HG02678 (cell line): ENCODE measurements at regions not wholly inside any gene's neighbourhood (a gene's known extent, or its start where the extent isn't known, plus 50 kb on each side); places are given as distances from the start of the nearest gene placed in this dataset.

Experiments
- ATAC-seq: cut with Tn5 transposase; IDR thresholded peaks from one replicate; pipeline ENCODE4 v1.9.1; 2021; ENCODE audit warnings: mild to moderate bottlenecking, moderate library complexity; ENCODE audit not compliant: unreplicated experiment

DNA sequence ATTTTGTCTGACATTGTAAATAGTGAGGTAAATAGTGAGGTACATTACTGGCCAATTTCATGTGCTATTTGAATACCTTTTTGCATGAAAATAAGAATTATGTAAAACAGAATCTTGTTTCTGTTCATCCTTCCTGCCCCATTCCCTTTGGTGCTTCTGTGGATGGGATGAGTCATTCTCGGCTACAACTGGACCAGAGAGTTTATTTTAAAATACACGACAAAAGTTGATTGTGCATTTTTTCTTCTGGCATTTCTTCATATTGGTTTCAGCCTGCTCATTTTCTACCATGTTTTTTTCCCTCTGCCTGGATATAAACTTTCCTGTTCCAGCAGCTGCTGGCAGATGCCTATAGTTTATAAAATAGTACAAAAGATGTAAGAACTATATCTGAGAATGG lies 107.5 kb downstream of the CYSLTR2 start:
- no peak for ATAC-seq

DNA sequence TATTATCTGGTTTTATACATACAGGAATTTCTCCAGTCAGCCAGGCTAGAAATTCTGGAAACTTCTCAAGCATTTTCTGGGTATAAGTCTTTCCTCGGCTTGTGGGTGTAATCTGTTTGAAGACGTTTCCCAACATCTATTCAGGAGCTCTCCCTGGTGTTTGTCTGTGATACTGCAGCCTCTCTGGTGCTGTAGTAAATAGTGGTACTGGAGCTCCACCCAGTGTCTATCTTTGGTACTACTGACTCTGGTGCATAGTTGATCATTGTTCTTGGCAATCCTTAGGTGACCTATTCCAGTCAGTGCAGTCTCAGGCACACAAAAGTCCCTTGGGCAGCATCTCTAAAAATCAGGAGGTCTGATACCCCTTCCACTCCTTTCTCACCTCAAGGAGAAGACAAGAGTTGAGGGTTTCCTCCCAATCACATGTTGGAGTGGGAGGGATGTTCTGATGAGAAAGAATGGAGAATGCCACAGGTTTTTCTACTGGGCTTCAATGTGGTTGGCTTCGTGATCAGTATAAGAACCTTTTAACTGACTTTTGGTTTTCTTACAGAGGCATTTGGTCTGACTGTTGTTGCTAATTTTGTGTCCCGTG lies 115.5 kb downstream of the CYSLTR2 start:
- peak; percentile 94 for ATAC-seq

GRCh38 chr13:48770372-48770771 lies 116.6 kb downstream of the CYSLTR2 start:
- ATAC-seq: no peak

GRCh38 chr13:48772908-48773307 lies 119.2 kb downstream of the CYSLTR2 start:
- no peak for ATAC-seq

DNA sequence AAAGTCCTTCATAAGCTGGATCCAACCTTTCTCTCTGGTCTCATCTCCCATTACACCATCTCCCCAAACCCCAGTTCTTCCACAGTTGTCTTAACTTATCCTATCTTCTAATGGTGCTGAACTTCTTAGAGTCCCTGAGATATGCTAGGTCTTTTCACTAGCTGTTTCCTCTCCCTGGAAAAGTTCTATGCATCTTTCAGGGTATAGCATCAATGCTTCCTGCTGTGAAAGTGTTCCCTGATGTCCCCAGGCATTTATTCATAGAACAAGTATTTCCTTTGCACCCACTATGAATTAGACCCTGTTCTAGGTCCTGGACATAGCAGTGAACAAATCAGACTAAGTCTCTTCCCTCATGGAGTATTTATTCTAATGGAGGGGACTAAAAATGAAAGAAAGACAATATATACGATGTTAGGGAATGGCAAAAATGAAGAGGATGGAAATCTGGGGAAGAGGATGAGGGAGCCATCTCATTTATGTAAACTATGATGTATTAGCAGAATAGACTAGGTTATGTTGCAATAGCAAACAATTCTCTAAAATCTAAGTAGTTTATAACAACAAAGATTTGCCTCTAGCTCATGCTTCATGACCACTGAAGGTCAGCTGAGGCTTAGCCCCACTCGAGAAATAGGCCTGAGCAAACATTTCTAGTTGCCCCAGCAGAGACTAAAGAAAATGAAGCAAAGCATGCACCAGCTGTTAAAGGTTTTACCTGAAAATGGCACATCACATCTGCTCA lies 120.0 kb downstream of the CYSLTR2 start:
- no peak for ATAC-seq

DNA sequence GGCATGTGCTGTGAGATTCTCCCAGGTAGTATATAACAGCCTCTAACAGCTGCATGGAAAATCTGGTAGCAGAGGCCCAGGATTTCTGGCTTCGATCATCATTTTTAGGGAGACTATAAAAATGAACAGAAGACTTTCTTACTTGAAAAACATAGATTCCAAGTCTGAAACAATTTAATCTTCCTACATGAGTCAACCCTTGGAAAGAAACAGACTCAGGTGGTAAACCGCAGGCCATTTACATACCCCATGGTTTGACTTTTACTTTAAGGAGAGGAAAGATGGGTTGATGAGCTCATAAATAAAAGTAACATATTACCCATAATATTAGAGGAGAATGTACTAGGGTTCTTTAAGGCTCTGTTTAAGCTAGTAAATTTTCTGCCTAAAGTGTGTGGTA lies 121.6 kb downstream of the CYSLTR2 start:
- no peak for ATAC-seq

DNA sequence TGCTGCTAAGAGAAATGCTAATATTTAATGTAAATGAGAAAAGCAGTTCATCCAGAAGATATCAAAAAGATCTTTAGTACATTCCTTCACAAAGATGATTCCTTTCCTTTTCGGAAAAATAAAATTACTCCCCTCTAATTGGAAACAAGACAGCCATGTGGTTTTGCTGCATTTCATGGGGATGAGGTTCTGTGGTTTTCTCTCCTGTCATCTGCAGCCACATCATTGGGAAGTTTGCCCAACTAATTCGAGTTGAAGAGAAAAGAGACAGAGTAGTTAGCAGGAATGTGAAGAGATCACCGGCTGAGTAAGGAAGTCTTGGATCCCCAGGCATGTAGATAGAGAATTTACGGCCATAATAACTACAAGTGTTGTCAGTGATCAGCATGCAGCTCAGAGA lies 122.1 kb downstream of the CYSLTR2 start:
- ATAC-seq: no peak

DNA sequence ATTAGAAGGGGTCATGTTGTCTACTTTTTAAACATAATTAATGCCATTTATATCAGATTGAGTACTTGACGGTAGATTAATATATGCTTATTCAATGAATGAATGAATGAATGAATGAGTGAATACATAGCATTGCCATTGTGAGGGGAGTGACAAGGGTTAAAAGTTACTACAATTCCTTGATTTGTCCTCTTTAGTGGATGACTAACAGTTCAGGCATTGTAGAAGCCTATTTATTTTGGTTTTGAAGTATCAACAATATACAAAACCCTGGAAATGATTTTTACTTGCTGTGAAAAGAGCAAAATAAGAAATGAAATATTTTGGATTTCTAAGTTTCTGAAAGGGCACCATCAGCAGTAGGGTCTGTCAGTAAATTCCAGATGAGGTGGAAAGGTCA lies 122.7 kb downstream of the CYSLTR2 start:
- no peak for ATAC-seq

DNA sequence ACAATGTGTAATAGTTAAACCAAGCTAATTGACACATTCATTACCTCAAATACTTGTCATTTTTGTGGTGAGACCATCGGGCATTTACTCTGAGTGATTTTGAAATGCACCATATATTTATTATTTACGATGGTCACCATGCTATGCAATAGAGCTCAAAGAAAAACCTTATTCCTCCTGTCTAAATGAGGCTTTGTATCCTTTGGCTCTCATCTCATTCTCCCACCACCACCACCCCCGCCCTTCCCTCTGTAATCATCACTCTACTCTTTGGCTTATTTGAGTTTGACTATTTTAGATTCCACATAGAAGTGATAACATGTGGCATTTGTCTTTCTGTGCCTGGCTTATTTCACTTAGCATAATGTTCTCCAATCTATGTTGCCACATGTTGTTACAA lies 124.9 kb downstream of the CYSLTR2 start:
- ATAC-seq: no peak

DNA sequence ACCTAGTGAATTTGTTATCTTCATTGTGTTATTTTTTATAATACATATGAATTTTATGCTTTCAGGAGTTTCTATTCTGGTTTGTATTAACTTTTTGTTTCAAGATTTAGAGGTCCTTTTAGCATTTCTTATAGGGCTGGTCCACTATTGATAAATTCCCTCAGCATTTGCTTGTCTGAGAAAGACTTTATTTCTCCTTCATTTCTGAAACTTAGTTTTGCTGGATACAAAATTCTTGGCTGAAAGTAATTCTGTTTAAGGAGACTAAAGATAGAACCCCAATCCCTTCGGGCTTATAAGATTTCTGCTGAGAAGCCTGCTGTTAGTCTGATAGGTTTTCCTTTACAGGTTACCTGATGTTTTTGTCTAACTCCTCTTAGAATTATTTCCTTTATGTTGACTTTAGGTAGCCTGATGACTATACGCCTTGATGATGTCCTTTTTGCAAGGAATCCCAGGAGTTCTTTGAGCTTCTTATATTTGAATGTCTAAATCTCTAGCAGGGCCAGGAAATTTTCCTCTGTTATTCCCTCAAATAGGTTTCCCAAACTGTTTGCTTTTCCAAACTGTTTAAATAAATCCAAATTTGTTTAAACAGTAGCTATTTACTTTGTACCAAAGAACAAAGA lies 127.1 kb downstream of the CYSLTR2 start:
- no peak for ATAC-seq

DNA sequence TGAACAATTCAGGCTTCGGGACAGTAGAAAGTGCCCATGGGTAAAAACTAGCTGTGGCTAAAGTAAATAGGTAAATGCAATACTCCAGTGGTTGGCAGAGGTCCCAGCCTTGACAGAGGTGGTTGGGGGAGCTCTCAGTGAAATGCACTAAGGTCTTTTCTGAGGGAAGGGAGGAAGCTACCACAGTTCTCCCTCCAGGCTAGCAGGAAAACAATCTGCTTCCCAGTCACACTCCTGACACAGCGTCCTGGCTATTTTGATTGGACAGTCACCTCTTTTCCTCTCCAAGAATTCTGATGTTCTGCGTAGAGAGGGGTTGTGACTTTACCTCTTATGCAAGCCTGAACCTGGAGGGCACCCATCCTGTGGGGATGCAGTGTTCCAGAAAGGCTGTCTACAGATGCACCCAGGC lies 128.7 kb downstream of the CYSLTR2 start:
- ATAC-seq: no peak

DNA sequence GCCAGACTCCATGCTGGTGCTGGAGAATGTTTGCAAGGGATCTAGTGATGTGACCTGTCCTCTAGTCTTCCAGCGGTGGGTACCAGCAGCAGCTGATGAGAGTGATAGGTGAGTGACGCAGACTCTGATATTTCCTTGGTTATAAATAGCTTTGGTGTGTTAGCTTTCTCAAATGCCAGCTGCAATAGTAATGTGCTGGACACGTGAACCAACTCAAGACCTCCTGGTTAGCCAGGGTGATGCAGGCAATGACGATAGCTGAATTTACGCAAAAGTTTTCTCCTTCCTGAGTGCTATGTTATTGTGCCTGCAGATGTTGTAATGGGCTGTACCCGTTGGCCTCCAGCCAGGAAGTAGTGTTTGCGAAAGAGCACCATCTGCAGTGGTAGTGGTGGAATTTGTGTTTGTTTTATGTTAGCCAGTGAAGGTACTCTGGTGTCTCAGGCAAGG lies 129.5 kb downstream of the CYSLTR2 start:
- ATAC-seq: no peak

DNA sequence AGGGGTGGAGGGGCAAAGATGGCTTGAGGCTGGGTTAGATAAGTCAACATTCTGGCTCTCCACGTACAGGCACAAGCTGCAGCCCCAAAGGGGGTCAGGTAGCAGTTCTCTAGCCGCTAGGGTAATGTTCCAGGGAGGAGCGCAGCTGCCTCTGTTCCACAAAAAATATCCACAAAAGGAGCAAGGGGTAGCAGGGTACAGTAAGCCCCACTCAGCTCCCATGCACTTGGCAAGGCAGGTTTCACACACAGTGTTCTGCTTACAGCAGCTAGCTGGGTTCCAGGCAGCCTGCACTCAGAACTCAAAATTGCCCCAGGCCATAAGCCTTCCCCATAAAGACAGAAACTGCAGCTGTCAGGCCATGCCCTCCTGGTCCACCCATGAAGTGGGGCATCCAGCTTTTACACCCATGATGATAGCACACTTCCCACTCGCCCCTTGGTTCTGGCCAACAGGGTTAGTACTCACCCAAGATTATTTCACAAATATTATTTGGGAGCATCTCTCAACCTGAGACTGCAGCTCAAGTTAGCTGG lies 130.0 kb downstream of the CYSLTR2 start:
- no peak for ATAC-seq

GRCh38 chr13:48784916-48785548 lies 131.3 kb downstream of the CYSLTR2 start:
- ATAC-seq: no peak

GRCh38 chr13:48790199-48790598 lies 136.5 kb downstream of the CYSLTR2 start:
- no peak for ATAC-seq

DNA sequence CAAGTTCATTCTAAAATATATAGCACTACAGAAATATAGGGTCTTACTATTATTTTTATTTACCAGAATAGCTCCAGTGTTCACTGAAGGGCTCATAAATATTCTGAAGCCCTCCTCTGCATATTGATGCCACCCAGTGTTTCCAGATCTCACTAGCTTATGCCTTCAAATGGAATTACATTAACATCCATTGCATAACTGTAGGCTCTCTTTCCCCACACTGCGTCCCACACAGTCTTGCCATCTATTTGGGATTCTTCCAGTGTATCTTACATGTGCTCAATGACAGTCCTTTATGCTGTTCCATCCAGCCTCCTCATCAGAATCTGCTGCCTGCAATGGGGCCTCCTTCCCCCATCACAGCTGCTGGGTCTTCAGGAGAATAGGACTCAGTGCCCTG lies 137.2 kb downstream of the CYSLTR2 start:
- no peak for ATAC-seq

DNA sequence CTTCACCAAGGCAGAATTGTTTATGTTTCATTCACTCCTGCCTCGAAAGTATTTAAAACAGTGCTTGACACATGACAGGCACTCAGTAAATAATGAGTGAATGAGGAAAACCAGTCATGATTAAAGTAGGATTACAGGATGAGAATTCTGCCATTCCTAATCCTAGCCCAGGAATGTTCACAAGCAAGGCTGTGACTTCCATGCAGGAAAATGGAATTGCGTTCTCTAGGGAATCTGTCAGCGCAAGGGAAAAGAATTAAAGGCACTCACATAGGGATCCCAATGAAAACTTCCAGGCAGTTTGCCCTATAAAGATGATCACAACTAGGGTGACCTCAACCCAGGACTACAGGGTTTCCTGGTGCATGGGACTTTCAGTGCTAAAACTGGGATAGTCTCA lies 143.4 kb downstream of the CYSLTR2 start:
- no peak for ATAC-seq

DNA sequence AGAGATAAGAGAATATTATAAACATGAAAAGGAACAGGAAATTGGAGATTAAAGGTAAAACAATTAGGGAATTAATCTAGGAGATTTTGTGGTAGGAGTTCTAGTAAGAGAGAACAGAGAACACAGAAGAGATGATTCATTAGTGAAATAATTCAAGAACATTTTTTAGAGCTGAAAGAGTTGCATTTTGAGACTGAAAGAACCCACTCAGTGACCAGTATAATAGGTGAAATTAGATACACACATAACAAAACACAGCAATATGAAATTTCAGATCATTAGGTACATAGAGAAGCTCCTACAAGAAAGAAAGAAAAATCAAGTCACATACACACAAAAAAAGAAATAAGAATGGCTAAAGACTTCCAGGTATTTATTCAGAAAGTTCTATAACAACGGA lies 144.0 kb downstream of the CYSLTR2 start:
- ATAC-seq: no peak

DNA sequence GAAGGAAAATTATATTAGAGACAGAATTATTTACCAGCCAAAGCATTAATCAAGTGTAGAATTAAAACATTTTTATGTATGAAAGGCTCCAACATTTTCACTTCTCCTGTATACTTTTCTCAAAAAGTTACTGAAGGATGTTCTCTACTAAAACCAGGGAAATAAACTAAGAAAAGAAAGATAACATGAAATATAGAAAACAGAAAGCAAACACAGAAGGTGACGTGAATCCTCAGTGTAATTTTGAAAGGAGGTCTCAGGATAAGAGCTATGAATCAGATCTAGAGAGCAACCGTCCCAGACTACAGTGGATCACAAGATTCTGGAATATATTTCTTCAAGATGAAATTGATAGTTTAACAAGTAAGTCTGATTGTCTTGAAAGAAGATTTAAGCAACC lies 144.5 kb downstream of the CYSLTR2 start:
- no peak for ATAC-seq

DNA sequence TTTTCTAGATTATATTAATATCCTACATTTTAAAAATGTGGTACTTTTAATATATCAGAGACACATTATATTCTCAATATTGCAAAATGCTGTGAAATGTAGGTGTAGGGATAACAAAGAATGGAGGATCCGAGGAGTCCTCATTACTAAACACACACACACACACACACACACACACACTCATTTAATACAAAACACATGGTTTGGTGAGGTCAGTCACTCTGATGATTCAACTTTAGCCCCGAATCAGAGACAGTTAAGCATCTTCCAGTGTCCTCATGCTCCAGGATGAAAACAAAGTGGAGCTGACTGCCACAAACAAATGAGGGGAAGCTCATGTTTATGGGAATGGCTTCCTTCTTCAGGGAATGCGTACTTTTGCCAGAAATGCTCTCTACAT lies 147.5 kb downstream of the CYSLTR2 start:
- ATAC-seq: no peak

GRCh38 chr13:48804821-48805601 lies 151.3 kb downstream of the CYSLTR2 start:
- ATAC-seq: no peak
